Mesothelial cell of epicardium (in vitro differentiated cells): ENCODE measurements at regions not wholly inside any gene's neighbourhood (a gene's known extent, or its start where the extent isn't known, plus 50 kb on each side); places are given as distances from the start of the nearest gene placed in this dataset.

ENCODE experiments used
- DNase-seq, 2 experiments: peaks; one replicate each; pipeline ENCODE4 v3.0.0; 2021; ENCODE audit warnings: low spot score in 2 of 2; ENCODE audit not compliant: unreplicated experiment in 2 of 2
- H3K27ac Mint-ChIP-seq: 2 replicates; pipeline ENCODE4 v1.8.0; 2021; ENCODE audit warnings: mixed read lengths
- H3K27me3 Mint-ChIP-seq: 2 replicates; pipeline ENCODE4 v1.8.0; 2021; ENCODE audit warnings: low read depth, mixed read lengths
- H3K36me3 Mint-ChIP-seq: 2 replicates; pipeline ENCODE4 v1.8.0; 2021; ENCODE audit warnings: mixed read lengths
- H3K4me1 Mint-ChIP-seq: 2 replicates; pipeline ENCODE4 v1.8.0; 2021; ENCODE audit warnings: mixed read lengths
- H3K4me3 Mint-ChIP-seq: 2 replicates; pipeline ENCODE4 v1.8.0; 2021; ENCODE audit warnings: mild to moderate bottlenecking, moderate library complexity, mixed read lengths
- H3K9me3 Mint-ChIP-seq: 2 replicates; pipeline ENCODE4 v1.8.0; 2021; ENCODE audit warnings: mixed read lengths
- CTCF ChIP-seq: fragments of 200-600 bp; sonication (generic); IDR thresholded peaks from one replicate; pipeline ENCODE4 v1.5.0; 2021; ENCODE audit warnings: antibody characterized with exemption; ENCODE audit not compliant: unreplicated experiment

DNA sequence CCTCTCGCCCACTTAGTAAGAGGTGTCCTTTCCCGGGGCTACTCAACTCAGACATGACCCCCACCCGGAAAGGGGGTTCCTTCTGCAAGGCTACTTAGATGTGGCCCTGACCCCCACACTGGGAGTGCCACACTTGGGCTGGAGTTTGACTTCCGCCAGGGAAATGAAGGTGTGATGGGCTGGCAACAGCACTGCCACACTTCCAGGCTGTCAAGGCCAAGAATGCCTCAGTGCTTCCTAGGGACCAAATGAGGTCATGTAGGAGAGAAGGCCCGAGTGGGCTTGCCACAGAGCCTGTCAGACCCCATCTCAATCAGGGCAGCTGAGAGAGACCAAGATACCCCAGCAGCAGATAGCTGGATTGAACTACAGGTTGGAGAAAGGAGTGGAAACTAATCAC lies 55.5 kb downstream of the DRD1 start:
- H3K27me3 Mint-ChIP-seq, result peaks cover 45% of the 10 kb centered on the region
- no peak overlapping the region for H3K4me3 Mint-ChIP-seq
- TF ChIP-seq CTCF, result no peak
- no peaks in the 10 kb centered on the region for H3K4me1 Mint-ChIP-seq
- no peak for DNase-seq
- H3K27ac Mint-ChIP-seq, result no peak overlapping the region
- H3K9me3 Mint-ChIP-seq, result peaks cover 4% of the 10 kb centered on the region
- H3K36me3 Mint-ChIP-seq, result no peaks in the 10 kb centered on the region

DNA sequence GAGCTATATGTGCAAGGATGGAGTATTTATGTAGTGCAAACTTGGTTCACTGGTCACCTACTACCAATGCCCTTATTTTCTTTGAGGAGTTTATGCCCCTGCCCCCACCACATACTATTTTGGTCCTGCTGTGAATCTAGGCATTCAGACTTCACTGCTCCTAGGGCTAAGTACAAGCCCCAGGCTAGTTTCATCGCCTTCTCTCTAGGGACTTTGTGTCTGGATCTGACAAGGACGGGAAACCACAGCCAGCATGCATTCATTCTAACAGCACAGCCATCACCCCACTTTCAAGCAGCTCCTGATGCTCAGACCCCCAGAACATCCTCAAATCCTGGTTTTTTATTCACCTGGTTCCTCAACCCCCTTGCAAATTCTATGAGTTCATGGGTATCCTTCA lies 56.8 kb downstream of the DRD1 start:
- Mint-ChIP-seq H3K36me3 (no peaks in the 10 kb centered on the region), H3K9me3 (peaks cover 4% of the 10 kb centered on the region), H3K27me3 (peaks cover 58% of the 10 kb centered on the region), H3K27ac (no peak overlapping the region), H3K4me1 (no peaks in the 10 kb centered on the region), H3K4me3 (no peak overlapping the region)
- DNase-seq, result no peak
- no peak for TF ChIP-seq CTCF

- Mint-ChIP-seq H3K27ac (no peak overlapping the region), H3K4me1 (no peaks in the 10 kb centered on the region), H3K36me3 (no peaks in the 10 kb centered on the region), H3K9me3 (peaks cover 4% of the 10 kb centered on the region), H3K4me3 (no peak overlapping the region), H3K27me3 (peaks cover 58% of the 10 kb centered on the region)
- DNase-seq, result no peak
- TF ChIP-seq CTCF, result no peak
Measured at GRCh38 chr5:175386526-175386925, 57.5 kb downstream of the DRD1 start.

DNA sequence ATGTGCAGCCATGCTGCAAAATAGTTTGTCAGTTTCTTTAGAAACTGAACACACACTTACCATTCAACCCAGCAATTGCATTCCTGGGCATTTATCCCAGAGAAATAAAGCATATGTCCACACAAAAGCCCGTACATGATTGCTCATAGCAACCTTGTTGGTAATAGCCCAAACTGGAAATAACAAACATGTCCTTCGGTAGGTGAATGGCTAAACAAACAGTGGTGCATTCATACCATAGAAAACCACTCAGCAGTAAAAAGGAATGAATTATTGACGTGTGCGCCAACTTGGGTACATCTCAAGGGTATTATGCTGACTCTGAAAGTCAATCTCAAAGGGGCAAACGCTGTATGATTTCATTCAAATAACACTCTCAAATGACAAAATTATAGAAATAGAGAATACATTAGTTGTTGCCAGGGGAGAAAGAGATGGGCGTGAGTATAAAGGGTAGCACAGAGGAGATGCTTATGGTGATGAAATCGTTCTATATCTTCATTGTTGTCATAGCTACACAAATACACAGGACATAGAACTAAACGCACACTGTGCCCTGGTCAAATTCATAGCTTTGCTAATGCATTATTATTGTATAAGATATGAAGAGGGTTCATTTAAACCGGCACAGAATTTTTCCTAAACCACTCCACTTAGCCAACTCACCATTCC lies 58.2 kb downstream of the DRD1 start:
- no peak for TF ChIP-seq CTCF
- H3K27ac Mint-ChIP-seq, result no peak overlapping the region
- peaks cover 4% of the 10 kb centered on the region for H3K9me3 Mint-ChIP-seq
- H3K4me1 Mint-ChIP-seq, result no peaks in the 10 kb centered on the region
- DNase-seq, result no peak
- H3K27me3 Mint-ChIP-seq, result peaks cover 64% of the 10 kb centered on the region
- H3K4me3 Mint-ChIP-seq, result no peak overlapping the region
- H3K36me3 Mint-ChIP-seq, result no peaks in the 10 kb centered on the region

- H3K36me3 Mint-ChIP-seq, result no peaks in the 10 kb centered on the region
- no peak for DNase-seq
- H3K27me3 Mint-ChIP-seq, result peaks cover 64% of the 10 kb centered on the region
- TF ChIP-seq CTCF, result no peak
- H3K27ac Mint-ChIP-seq, result no peak overlapping the region
- peaks cover 4% of the 10 kb centered on the region for H3K9me3 Mint-ChIP-seq
- no peak overlapping the region for H3K4me3 Mint-ChIP-seq
- no peaks in the 10 kb centered on the region for H3K4me1 Mint-ChIP-seq
Measured at GRCh38 chr5:175384724-175385552, 59.0 kb downstream of the DRD1 start.
